HG03135 (cell line): ENCODE measurements at regions not wholly inside any gene's neighbourhood (a gene's known extent, or its start where the extent isn't known, plus 50 kb on each side); places are given as distances from the start of the nearest gene placed in this dataset.
"Not testable (repeated sequence)": the region's sequence is repeated elsewhere in the genome, so short reads cannot be mapped to it uniquely, and the experiment has no call there.

Experiments
- ATAC-seq: cut with Tn5 transposase; IDR thresholded peaks from one replicate; pipeline ENCODE4 v1.9.1; 2021; ENCODE audit warnings: mild to moderate bottlenecking, moderate library complexity; ENCODE audit not compliant: unreplicated experiment

DNA sequence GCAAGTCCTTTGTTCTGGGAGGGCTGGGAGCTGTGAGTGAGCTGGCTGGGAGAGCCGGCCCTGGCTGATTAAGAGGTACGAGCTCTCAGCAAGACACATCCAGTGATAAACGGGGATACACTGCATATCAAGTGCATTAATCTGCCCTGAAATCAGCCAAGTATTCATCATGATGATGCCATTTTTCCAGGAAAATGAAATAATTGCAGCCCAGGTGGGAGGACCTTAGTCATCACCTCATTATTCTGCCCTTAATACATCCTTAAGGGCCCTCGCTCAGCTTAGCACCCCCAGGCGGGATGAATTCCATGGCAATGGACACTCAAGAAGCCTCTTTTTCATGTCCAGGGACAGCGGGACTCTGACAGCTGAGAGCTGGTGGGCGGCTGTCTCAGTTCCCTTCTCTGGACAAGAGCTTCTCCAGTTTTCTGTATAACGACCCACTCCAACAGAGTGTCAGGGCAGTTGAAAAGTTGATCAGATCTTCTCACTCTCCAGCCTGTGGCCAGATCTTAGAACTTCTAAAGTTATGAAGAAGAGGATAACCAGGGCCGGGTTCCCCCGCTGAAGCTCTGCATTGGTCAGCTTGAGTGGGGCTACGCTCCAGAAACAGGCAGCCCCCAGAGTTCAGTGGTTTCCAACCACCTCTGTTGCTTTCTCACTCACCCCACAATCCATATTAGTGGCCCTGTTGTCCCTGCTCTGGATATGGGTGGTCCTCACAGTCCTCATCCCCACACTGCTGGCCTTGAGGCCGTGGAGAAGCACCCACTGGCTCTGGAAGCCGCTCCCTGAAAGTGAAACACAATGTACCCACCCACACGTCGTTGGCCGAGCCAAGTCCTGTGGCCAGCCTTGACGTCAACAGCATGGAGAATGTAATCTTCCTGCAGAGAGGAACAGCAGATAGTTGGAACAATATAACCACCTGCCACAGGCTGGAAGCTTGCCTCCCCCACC lies 306.2 kb upstream of the DIO3 start:
- no peak for ATAC-seq

DNA sequence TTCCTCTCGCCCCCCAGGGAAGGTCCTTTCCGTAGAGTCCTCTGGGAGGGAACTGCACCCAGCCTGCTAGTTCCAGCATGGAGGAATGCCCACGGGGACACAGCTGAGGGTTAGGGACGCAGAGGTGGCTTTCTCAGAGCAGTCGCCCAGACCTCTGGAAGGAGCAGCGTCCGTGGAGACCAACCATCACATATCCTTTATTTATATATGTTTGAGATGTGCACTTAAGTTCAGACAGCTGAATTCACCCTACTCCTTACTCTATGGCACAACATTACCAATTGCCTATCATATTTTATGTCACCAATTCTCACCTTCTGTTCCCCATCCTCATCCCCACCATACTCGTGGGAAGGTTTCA lies 305.6 kb upstream of the DIO3 start:
- ATAC-seq = no peak

- no peak for ATAC-seq
Observed at GRCh38 chr14:101256266-101256665, 305.0 kb upstream of the DIO3 start.

- no peak for ATAC-seq
Observed at GRCh38 chr14:101257551-101257950, 303.7 kb upstream of the DIO3 start.

- ATAC-seq = no peak
Observed at GRCh38 chr14:101259748-101260147, 301.5 kb upstream of the DIO3 start.

- ATAC-seq = not testable (repeated sequence)
Observed at GRCh38 chr14:101266441-101266840, 294.9 kb upstream of the DIO3 start.

- ATAC-seq = no peak
Observed at GRCh38 chr14:101273091-101273490, 288.2 kb upstream of the DIO3 start.

- ATAC-seq = no peak
Observed at GRCh38 chr14:101276309-101277091, 284.8 kb upstream of the DIO3 start.

DNA sequence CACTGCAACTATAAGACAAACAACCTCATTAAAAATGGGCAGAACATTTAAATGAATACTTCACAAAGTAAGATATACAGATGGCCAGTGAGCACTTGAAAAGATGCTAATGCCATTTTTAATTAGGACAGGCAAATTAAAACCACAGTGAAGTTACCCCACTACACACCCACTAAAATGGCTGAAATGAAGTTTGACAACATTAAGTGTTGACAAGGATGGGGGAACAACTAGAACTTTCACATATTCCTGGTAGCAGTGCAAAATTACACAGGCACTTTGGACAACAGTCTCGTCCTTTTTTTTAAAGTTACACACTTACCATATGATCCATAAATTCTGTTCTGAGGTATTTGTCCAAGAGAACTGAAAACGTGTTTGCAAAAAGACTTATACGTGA lies 278.9 kb upstream of the DIO3 start:
- ATAC-seq = no peak

- no peak for ATAC-seq
Observed at GRCh38 chr14:101284711-101285110, 276.6 kb upstream of the DIO3 start.

- ATAC-seq = no peak
Observed at GRCh38 chr14:101286271-101287018, 274.9 kb upstream of the DIO3 start.

- ATAC-seq = no peak
Observed at GRCh38 chr14:101288436-101289229, 272.7 kb upstream of the DIO3 start.

DNA sequence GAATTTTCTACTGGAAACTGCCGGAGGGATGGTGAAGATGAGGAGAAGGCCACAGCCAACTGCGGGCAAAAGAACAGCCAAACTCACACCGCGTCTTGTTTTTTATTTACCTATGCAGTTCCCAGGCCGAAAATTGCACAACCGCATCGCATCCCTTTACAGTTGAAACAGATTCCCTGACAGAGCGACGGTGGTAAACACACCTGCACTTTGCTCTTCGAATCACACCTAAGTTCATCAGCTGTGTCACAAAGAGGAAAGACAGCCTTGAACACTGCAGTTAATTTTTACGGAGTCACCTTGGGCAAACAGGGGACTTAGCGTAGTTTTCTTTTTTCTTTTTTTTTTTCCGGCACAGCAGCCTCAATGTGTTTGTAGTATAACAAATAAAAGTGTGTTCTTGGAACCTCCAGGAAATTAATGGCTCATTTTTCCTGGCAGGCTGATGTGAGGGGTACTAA lies 272.0 kb upstream of the DIO3 start:
- ATAC-seq = no peak

- no peak for ATAC-seq
Observed at GRCh38 chr14:101289911-101290310, 271.4 kb upstream of the DIO3 start.

DNA sequence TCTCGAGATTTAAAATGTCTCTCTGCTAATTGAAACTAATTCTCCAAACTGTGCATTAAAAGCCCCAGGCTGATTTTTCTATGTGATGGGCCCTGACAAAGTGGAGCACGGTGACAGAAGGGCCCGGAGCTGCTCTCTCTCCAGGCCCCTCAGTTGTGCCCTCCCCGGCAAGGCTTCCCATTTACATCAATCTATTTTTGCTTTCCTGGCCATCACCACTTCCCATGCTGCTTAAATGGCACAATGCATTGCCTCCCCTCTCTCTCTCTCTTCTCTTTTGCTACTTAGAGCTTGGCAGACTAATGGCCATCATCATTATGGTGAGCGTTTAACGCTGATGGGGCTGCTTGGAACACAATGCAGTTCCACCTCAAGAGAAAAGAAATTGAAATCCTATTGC lies 270.7 kb upstream of the DIO3 start:
- ATAC-seq = no peak

GRCh38 chr14:101291390-101291789 lies 269.9 kb upstream of the DIO3 start:
- no peak for ATAC-seq

- no peak for ATAC-seq
Observed at GRCh38 chr14:101292448-101292847, 268.8 kb upstream of the DIO3 start.

DNA sequence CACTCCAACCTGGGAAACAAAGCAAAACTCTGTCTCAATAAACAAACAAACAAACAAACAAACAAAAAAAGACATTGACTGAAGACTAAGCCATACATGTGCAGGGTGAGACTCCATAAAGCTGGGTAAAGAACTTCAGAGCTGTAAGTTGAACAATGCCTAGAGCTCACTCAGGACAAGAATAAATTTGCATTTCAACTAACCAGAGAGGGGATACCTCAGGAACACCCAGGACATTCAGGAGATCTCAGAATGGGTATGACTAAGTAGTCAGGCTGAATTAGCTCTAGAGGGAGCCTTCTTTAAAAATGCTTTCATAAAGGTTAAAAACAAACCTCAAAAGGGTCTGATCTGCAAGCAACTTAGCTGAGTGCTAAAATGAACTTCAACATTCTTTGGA lies 267.7 kb upstream of the DIO3 start:
- ATAC-seq = no peak

DNA sequence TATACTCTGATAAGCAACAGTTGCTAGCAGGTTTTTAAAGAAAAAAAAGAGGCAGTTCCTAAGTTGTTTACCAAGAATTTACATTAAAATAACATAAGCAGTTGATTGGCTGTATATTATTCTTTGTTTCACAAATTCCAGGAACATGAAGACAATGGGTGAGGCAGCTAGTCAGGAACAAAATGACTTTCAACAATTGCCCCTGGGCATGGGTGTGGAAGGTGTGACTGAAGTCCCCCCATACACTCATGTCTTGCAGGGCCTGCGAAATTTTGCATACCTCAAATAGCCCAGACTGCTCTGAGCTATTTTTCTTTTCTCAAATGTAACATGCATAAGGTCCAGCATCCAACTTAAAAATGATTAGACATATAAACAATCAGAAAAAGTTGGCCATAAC lies 267.2 kb upstream of the DIO3 start:
- ATAC-seq = no peak

GRCh38 chr14:101299781-101300180 lies 261.5 kb upstream of the DIO3 start:
- ATAC-seq = not testable (repeated sequence)
